HG03060 (cell line): ENCODE measurements at regions not wholly inside any gene's neighbourhood (a gene's known extent, or its start where the extent isn't known, plus 50 kb on each side); places are given as distances from the start of the nearest gene placed in this dataset.
"Not testable (repeated sequence)": the region's sequence is repeated elsewhere in the genome, so short reads cannot be mapped to it uniquely, and the experiment has no call there.

Source experiments
- ATAC-seq: cut with Tn5 transposase; IDR thresholded peaks from one replicate; pipeline ENCODE4 v1.9.1; 2021; ENCODE audit warnings: low read depth, moderate number of reproducible peaks; ENCODE audit not compliant: unreplicated experiment

DNA sequence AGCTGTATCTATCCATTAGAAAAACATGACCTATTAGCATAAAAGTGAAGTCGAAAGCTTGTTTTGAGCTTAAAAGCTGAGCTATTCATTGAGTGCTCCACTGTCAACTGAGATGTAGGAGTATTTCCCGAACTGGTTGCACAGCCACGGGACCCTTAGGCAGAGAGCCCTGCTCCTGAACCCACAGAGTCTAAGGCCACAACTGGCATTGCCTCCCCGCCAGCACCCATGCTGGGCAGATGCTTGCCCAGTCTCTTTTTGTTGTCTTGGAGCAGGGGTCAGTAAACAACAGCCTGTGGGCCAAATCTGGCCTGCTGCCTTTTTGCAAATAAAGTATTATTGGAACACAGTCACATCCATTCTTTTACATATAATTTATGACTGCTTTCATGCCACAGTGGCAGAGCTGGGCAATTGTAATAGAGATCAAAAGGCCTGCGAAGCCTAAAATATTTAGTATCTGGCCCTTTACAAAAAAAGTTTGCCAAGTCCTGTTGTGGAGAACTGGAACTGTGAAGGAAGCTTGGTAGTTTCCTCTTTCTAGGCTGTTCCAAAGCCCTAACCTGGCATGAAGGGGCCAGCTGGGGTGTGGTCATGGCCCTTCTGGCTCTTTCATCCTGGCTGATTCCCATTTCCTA lies 58.4 kb upstream of the WAPL start:
- no peak for ATAC-seq

DNA sequence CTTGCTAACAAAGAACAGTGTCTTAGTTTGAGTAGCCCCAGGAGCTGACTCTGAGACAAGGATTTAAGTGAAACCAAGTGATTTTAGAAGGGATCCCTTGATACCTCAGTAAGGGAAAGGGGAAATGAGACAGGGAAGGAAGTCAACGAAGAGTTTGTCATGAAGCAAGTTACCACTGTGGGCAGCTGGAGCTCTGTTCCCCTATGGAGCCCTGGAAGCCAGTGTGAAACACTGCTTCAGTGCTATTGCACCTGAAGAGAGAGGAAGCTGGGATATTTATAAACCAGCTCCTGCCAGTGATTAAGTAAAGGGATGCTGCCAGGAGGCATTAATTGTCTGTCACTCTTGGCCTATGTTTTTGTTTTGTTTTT lies 58.9 kb upstream of the WAPL start:
- no peak for ATAC-seq

DNA sequence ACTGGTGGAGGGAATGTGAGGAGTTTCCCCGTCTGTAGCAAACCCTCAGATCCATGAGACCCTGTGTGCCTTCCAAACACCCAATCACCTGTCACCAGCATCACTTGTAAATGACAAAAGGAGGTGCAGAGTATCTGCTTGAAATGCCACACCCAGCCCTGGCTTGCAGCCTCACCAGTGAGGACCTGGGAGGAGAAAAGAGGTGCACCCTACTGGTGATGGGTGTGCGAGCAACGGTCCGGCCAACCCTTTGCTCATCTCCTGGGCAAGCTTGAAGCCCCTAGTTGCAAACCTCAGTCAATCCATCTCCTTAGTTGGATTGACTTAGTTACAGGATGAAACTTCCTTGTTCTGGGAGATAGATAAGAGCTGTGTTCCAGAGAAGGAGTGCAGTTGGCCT lies 62.4 kb upstream of the WAPL start:
- ATAC-seq, result no peak

DNA sequence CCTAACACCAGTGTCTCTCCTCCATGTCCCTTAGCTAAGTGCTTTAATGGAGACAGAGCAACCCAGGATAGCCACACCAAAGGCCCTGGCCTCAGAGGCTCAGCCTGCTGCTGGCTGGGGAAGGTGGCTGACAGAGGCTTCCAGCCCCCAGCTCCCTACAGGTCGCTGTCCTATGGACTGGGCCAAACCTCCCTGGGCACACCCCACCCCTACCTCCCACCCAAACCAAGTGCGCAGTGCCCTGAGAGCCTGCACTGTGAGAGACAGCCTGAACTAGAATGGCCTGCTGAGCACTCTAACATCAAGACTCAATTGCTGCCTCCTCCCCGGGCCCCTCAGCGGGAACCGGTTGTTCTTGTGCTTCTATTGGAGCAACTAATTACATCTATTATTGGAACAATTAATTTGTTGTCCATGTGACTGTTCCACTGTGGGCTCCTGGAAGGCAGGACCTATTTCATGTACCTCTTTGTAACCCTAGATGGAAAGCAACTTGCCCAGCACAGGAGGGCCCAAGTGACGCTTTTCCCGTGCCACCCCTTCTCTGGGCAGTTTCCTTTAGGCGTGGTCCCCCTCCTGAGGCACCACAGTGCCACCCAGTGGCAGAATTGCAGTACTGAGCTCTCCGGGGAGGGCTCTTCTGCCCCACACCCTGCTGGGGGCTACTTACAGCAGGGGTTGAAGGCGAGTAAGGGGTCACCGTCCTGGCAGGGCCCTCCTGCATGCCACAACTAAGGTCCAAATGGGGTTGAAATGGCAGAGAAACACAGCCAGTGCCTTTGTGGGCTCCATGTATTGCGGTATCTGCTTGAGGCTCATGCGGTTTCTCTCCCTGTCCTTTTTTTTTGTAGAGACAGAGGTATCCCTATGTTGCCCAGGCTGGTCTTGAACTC lies 63.7 kb upstream of the WAPL start:
- peak; percentile 57 for ATAC-seq

DNA sequence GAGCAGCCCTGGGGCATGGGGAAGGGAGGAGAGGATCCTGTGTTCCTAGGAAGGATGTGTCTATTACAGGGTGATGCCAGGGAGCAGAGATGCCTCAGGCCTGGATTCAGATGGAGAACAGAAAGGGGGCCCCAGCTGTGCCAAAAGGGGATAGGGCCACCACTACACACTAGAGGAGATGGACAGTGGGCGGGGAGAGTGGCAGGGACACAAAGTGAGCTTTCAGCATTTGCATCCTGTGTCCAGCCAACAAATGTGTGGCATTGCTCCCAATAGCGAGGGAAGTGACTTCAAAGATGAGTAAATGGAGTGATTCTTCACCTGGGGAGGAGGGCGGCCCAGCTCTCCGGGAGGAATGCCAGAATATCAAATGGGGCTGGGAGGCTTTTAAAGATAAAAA lies 64.9 kb upstream of the WAPL start:
- ATAC-seq, result no peak

DNA sequence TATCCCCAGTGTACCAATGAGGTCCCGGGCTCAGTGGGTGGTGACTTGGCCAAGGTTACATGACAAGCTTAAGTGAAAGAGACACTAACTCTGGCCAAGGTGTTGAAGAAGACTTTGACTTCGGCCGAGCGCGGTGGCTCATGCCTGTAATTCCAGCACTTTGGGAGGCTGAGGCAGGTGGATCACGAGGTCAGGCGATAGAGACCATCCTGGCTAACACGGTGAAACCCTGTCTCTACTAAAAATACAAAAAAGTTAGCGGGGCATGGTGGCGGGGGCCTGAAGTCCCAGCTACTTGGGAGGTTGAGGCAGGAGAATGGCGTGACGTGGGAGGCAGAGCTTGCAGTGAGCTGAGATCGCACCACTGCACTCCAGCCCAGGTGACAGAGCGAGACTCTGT lies 65.6 kb upstream of the OPN4 start:
- ATAC-seq, result not testable (repeated sequence)

DNA sequence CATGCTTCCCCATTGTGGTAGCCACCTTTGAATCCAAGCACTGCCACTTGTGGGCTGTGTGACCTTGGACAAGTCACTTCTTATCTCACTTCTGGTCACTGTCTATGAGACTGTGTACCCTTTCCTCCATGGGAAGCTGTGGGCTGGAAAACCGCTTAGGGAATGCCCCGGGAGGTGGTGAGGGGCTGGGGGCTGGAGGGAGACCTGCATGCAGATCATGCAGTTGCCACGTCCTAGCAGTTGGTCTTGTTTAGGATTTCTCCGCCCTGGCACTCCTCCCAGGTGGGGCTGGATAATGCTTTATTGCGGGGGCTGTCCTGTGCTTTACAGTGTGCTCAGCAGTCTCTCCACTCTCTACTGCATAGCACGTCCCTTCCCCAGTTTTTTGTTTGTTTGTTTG lies 62.9 kb upstream of the OPN4 start:
- no peak for ATAC-seq

DNA sequence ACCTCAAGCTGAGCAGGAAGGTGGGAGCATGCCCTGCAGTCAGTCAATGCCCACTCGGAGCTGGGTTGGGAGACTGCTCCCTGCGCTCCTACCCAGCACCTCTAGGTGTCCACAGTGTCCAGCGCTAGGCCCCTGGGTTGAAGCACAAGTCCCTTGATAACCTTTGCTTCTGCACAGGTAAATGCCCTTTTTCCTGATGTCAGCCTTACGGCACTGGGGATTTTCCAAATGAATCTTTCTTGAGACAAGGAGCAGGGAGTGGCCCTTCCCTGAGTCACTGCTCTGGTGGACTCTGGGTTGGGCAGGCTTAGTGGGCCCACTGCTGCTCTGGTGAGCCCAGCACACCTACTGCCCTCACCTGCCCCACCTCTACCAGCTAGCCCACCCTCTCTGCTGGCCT lies 61.9 kb upstream of the OPN4 start:
- no peak for ATAC-seq

DNA sequence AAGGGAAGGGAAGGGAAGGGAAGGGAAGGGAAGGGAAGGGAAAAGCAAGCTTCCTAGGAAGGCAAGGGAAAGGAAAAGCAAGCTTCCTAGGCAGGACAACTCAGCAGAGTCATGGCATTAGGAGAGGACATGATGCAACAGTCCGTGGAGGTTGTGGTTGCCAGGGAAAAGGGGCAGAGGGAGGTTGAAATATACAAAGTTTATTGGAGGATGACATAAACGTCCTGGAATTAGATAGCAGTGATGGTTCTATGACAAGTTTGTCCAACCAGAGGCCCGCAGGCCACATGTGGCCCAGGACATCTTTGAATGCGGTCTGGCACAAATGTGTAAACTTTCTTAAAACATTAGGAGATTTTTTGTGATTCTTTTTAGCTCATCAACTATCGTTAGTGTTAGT lies 59.8 kb upstream of the OPN4 start:
- no peak for ATAC-seq

DNA sequence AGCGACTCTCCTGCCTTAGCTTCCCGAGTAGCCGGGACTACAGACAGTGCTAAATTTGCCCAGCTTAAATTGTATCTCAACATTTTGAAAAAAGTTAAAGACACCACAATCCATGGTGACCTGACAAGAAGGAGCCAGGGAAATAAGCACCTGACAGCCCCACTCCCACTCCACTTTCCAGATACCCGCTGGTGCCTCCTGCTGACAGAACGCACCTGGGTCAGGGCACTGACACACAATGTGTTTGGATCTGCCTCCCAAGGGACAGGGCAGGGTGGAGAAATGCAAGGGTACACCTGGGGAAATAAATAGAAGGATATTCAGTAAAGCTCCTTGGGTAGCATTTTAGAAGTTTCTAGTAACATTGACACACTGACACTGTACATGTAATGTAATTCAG lies 58.9 kb upstream of the OPN4 start:
- no peak for ATAC-seq

DNA sequence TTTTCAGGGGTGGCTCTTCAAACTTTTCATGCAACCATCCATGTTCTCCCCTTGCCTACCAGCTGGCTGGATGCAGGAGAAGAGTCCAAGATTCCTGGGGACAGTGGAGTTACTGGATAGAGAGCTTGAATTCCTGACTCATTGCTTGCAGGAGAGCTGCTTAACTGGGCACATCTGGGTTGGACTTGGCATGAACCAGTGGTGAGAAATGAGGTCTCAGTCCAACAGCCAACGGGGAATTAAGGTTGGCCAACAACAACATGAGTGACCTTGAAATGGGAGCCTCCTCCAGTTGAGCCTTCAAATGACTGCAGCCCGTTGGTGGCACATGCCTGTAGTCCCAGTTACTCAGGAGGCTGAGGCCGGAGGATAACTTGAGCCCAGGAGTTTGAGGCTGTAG lies 58.1 kb upstream of the OPN4 start:
- no peak for ATAC-seq

DNA sequence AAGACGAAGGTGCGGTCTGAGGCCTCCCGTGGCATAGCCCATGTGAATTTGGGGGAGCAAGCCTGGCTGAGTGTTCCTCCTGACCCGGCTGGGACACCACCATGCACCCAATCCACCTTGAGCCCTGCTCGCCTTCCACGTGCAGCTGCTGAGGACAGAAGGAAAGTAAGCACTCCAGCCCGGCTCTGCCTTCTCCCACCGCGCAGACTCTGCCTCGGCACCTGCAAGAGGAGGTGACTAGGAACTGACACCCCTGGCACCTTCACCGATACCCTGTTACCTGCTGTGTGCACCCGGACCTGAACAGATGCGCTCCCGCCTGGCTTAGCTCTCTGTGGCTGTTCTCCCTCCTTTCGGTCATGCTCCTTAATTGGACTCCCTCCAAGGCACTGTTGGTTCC lies 57.0 kb upstream of the OPN4 start:
- no peak for ATAC-seq

DNA sequence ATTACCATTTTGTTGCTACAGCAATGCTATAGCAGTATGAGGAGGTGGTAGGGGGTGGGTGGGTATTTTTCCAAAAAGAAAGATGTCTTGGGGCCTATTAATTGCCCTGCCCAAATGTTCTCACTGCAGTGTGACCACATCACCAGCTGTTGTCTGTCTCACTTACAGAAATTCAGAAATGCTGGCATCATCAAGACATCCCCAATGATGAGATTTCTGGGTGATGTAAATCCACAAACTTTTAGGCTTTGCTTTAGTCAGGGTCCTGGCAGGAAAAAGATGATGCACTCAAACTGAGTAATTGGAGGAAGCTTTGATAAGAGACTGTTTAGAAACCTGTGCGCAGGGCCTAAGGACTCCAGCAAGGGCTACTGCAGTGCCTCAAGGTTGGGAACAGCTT lies 56.2 kb upstream of the OPN4 start:
- ATAC-seq, result no peak

DNA sequence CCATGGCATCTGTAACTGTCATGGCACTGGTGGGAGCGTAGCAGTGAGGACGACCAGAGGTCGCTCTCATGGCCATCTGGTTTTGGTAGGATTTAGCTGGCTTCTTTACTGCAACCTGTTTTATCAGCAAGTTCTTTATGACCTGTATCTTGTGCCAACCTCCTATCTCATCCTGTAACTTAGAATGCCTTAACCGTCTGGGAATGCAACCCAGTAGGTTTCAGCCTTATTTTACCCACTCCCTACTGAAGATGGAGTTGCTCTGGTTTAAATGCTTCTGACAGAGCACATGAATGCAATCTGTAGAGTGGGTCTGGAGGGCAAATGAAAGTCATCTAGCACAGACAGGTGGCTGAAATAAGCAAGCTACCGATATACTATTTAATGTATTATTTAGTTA lies 55.3 kb upstream of the OPN4 start:
- no peak for ATAC-seq

DNA sequence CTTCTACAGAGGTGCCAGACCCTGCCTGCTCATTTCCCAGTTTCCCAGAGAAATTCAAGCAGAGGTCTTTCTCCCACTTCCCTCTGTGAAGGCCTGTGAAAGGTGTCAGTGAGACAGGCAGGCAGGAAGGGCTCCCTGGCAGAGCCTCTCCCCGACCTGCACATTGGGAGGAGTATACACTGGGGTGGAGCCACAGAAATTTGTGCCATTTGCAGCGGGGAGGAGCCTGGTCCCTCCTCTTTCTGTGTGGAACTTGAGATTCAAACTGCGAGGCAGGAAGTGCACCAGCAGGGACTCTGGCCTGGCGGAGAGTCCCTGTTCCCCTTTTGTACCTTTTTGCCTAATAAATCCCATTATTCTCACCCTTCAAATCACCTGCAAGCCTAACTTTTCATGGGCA lies 54.6 kb upstream of the OPN4 start:
- no peak for ATAC-seq

DNA sequence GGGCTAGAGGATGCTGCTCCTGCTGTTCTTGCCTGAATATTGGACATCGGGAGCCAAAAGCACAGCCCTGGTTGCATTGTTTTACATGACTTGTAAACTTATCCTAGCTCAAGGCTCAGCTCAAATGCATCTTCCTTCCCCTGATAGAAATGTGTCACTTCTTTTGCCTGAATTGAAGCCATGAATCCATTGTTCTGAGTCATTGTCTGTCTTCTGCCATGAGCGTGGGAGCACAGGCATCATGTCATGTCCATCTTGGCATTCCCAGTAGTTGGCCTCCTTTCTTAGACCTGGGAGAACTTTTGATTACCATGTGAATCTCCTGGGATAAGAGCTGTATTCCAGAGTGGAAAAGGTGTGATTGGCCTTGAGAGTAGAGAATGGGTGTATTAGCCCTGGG lies 54.1 kb upstream of the OPN4 start:
- ATAC-seq, result no peak

DNA sequence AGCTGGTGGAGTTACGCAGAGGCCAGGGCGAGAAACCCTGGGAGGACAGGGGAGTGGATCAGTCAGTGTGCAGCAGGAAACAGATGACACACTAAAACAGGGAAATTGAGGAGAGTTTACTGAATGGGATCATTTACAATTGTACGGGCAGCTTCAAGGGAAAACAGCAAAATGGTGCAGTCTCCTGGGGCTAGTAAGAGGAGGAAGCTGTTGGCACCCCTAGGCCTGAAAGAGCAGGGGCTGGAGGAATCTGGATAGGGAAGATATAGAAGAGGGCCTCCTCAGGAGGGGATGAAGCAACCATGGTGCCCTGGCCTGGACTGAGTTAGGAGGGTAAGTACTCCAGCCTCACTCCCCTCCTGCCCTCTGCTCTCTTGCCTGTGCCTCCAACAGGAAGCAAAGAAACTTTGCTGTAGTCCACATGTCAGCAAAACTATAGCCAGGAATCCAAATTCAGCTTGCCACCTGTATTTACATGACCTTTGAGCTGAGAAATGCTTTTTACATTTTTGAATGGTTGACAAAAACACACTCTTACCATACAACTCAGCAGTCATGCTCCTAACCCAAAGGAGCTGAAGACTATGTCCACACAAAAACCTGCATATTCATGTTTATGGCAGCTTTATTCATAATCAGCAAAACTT lies 52.3 kb upstream of the OPN4 start:
- ATAC-seq, result no peak

DNA sequence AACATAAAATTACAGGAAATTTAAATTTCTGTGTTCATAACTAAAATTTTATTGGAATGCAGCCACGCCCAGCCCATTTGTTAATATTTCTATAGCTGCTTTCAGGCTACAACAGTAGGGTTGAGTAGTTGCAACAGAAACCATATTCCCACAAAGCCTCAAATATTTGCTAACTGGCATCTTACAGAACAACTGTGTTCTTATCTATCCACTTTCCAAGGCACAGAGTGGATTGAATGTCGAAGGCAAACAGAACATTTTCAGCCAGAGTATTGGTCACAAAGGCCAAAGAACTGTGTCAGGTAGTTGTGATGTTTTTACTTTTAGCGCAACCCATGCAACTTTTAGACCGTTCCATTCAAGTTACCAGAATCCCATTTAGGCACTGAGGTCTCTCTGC lies 51.1 kb upstream of the OPN4 start:
- no peak for ATAC-seq
